ENCODE measurements at regions not wholly inside any gene's neighbourhood (a gene's known extent, or its start where the extent isn't known, plus 50 kb on each side); places are given as distances from the start of the nearest gene placed in this dataset.
"Not testable (repeated sequence)": the region's sequence is repeated elsewhere in the genome, so short reads cannot be mapped to it uniquely, and the experiment has no call there.

DNA sequence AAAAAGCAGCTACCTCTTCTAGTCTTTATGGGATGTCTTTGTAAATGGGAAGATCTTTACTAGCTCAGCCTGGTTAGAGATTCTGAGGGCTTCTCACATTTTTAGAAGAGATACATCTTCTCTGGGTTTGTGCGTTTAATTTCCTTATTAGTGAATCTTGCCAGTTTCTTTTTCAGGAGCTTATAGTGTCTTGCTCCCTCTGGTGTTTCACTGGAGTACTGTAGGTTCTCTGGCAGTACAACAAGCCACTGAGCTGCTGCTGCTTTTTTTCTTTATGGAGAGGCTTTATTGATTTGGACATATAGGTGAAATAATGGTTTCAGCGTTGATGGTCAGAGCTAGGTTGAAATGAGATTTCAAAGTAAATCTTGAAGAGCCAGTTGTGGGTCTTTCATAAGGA lies 82.9 kb downstream of the LAS1L start:
- DNase-seq (ENCODE audit: low spot score) = peak; percentile 16

DNA sequence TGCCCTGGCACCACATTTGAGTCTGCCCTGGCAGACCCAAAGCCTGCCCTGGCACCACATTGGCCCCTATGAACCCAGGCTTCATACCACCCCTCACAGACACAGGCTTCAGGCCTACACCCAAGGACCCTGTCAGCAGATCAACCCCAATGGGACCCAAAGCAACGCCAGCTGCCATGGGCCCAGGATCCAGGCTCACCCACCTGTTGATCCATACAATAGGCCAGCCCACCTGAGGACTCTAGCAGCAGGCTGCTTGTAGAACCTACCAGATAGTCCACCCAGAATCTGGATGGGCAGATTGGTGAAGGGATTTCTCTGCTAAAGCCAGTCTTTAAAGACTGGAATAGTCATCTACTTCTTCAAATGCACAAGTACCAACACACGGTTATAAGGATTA lies 114.4 kb downstream of the LAS1L start:
- DNase-seq (ENCODE audit: low spot score) = no peak

DNA sequence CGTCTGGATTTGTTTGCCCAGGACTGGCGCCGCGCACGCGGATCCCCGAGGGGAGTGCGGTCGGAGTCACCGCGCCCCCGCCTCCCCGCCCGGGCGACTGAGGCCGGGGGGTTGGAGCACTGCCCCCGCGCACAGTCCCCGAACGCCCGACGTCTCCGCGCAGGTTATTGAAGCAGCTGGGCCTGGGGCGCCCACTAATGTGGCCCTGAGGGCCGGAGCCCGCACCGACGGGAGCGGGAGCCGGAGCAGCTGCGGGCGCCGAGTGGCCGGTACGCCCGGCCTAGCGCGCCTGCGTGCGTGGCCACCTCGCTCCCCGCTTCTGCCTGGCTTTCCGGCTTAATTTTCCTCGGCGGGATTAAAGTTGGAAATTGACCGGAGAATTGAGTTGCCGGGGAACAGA lies 126.9 kb downstream of the LAS1L start:
- not testable (repeated sequence) for DNase-seq (ENCODE audit: low spot score)

DNA sequence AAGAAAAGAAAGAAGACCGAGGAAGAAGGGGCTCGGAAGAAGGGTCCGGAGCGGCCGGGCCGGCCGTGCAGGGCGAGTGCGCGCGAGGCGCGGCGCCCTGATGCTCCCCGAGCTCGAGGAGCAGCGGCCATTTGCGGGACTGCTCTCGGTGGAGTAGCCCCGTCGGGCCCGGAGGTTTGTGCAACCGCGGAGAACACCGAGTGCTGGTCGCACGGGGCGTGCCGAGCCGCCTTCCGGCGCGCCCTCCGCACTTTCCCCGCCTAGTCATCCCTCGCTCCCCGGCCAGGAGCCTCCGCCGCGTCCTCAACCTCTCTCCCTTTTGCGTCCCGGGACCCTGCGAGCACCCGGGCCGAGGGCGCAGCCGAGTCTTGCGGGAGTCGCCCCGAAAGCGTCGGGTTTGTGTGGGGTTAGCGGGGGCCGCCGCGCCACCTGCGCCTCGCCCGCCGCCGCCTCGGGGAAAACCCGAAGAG lies 127.4 kb downstream of the LAS1L start:
- DNase-seq (ENCODE audit: low spot score) = no peak

DNA sequence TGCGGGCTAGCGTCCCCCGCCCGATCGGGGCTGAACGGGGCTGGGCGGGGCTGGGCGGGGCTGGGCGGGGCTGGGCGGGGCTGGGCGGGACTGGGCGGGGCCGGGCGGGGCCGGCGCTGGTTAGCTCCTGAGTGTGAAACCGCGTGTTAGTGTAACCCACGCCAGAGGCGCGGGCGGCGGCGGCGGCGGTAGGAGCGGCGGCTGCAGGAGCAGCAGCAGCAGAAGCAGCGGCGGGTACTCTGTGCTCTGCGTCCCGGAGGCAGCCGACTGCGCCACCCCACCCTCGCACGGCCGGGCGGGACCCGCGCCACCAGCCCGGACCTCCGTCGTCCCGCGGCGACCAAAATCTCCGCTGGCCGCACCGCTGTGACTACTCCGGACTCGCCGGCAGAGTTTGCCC lies 128.1 kb downstream of the LAS1L start:
- DNase-seq (ENCODE audit: low spot score) = no peak

DNA sequence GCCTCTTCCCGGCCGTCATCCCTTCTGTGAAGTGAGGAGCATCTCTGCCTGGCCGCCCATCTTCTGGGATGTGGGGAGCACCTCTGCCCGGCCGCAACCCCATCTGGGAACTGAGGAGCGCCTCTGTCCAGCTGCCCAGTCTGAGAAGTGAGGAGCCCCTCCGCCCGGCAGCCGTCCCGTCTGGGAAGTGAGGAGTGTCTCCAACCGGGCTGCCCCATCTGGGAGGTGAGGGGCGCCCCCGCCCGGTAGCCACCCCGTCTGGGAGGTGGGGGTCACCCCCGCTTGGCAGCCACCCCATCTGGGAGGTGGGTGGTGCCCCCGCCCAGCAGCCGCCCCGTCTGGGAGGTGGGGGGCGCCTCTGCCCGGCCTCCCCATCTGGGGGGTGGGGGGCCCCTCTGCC lies 142.3 kb downstream of the LAS1L start:
- DNase-seq (ENCODE audit: low spot score) = no peak

DNA sequence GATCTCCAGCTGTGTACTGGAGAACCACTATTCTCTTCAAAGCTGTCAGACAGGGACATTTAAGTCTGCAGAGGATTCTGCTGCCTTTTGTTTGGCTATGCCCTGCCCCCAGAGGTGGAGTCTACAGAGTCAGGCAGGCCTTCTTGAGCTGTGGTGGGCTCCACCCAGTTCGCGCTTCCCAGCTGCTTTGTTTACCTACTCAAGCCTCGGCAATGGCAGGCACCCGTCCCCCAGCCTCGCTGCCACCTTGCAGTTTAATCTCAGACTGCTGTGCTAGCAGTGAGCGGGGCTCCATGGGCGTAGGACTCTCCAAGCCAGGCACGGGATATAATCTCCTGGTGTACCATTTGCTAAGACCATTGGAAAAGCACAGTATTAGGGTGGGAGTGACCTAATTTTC lies 145.5 kb downstream of the LAS1L start:
- not testable (repeated sequence) for DNase-seq (ENCODE audit: low spot score)

All from hepatic stellate cell (primary cell).